ENCODE measurements at regions not wholly inside any gene's neighbourhood (a gene's known extent, or its start where the extent isn't known, plus 50 kb on each side); places are given as distances from the start of the nearest gene placed in this dataset.

- H3K4me1 Mint-ChIP-seq, result no peaks in the 10 kb centered on the region
- no peaks in the 10 kb centered on the region for H3K36me3 Mint-ChIP-seq
- no peak overlapping the region for H3K27ac Mint-ChIP-seq
- DNase-seq, result no peak
- H3K4me3 Mint-ChIP-seq, result no peak overlapping the region
- ATAC-seq (replicated peaks), result no peak
- H3K27me3 Mint-ChIP-seq, result peaks cover 5 to 6% of the 10 kb centered on the region in 2 donors
- no peaks in the 10 kb centered on the region for H3K9me3 Mint-ChIP-seq
Measured at GRCh38 chr11:104556606-104557301, 341.5 kb downstream of the CASP12 start.

- DNase-seq (no peak), ATAC-seq (replicated peaks) (no peak)
- H3K4me3 Mint-ChIP-seq, result no peak overlapping the region
- no peaks in the 10 kb centered on the region for H3K27me3 Mint-ChIP-seq
- no peak overlapping the region for H3K27ac Mint-ChIP-seq
- no peaks in the 10 kb centered on the region for H3K4me1 Mint-ChIP-seq
- H3K9me3 Mint-ChIP-seq, result no peaks in the 10 kb centered on the region
- H3K36me3 Mint-ChIP-seq, result no peaks in the 10 kb centered on the region
Measured at GRCh38 chr11:104549019-104549418, 349.2 kb downstream of the CASP12 start.

- Mint-ChIP-seq H3K27me3 (no peaks in the 10 kb centered on the region), H3K36me3 (no peaks in the 10 kb centered on the region), H3K4me3 (no peak overlapping the region), H3K9me3 (no peaks in the 10 kb centered on the region), H3K4me1 (no peaks in the 10 kb centered on the region), H3K27ac (no peak overlapping the region)
- no peak for ATAC-seq (replicated peaks)
- DNase-seq, result no peak
Measured at GRCh38 chr11:104547996-104548661, 350.1 kb downstream of the CASP12 start.

GRCh38 chr11:104546501-104546900 is 351.8 kb downstream of the CASP12 start:
- no peak for ATAC-seq (replicated peaks)
- H3K27ac Mint-ChIP-seq, result no peak overlapping the region
- no peak for DNase-seq
- H3K9me3 Mint-ChIP-seq, result no peaks in the 10 kb centered on the region
- H3K36me3 Mint-ChIP-seq, result no peaks in the 10 kb centered on the region
- H3K4me3 Mint-ChIP-seq, result no peak overlapping the region
- no peaks in the 10 kb centered on the region for H3K4me1 Mint-ChIP-seq
- H3K27me3 Mint-ChIP-seq, result no peaks in the 10 kb centered on the region

- H3K27me3 Mint-ChIP-seq, result no peaks in the 10 kb centered on the region
- H3K9me3 Mint-ChIP-seq, result no peaks in the 10 kb centered on the region
- H3K36me3 Mint-ChIP-seq, result no peaks in the 10 kb centered on the region
- H3K27ac Mint-ChIP-seq, result no peak overlapping the region
- no peak overlapping the region for H3K4me3 Mint-ChIP-seq
- H3K4me1 Mint-ChIP-seq, result no peaks in the 10 kb centered on the region
- DNase-seq (no peak), ATAC-seq (replicated peaks) (no peak)
Measured at GRCh38 chr11:104541701-104542100, 356.6 kb downstream of the CASP12 start.

GRCh38 chr11:104538313-104538712 is 359.9 kb downstream of the CASP12 start:
- DNase-seq (no peak), ATAC-seq (replicated peaks) (no peak)
- no peaks in the 10 kb centered on the region for H3K9me3 Mint-ChIP-seq
- H3K36me3 Mint-ChIP-seq, result no peaks in the 10 kb centered on the region
- no peaks in the 10 kb centered on the region for H3K27me3 Mint-ChIP-seq
- H3K4me3 Mint-ChIP-seq, result no peak overlapping the region
- no peaks in the 10 kb centered on the region for H3K4me1 Mint-ChIP-seq
- no peak overlapping the region for H3K27ac Mint-ChIP-seq

GRCh38 chr11:104534278-104534677 is 364.0 kb downstream of the CASP12 start:
- DNase-seq, result no peak
- H3K4me3 Mint-ChIP-seq, result no peak overlapping the region
- no peak for ATAC-seq (replicated peaks)
- H3K9me3 Mint-ChIP-seq, result no peaks in the 10 kb centered on the region
- no peaks in the 10 kb centered on the region for H3K4me1 Mint-ChIP-seq
- no peak overlapping the region for H3K27ac Mint-ChIP-seq
- H3K27me3 Mint-ChIP-seq, result no peaks in the 10 kb centered on the region
- H3K36me3 Mint-ChIP-seq, result no peaks in the 10 kb centered on the region

GRCh38 chr11:104531894-104532293 is 366.4 kb downstream of the CASP12 start:
- Mint-ChIP-seq H3K27ac (no peak overlapping the region), H3K36me3 (no peaks in the 10 kb centered on the region), H3K27me3 (no peaks in the 10 kb centered on the region), H3K4me3 (no peak overlapping the region), H3K9me3 (no peaks in the 10 kb centered on the region), H3K4me1 (no peaks in the 10 kb centered on the region)
- DNase-seq, result no peak
- no peak for ATAC-seq (replicated peaks)

- ATAC-seq (replicated peaks), result peak; percentile 34 to 39
- Mint-ChIP-seq H3K27ac (no peak overlapping the region), H3K27me3 (no peaks in the 10 kb centered on the region), H3K36me3 (no peaks in the 10 kb centered on the region), H3K4me1 (no peaks in the 10 kb centered on the region), H3K9me3 (no peaks in the 10 kb centered on the region), H3K4me3 (no peak overlapping the region)
- DNase-seq, result no peak
Measured at GRCh38 chr11:104531075-104531474, 367.1 kb upstream of the PDGFD start.

GRCh38 chr11:104529906-104530305 is 366.0 kb upstream of the PDGFD start:
- no peak overlapping the region for H3K27ac Mint-ChIP-seq
- H3K27me3 Mint-ChIP-seq, result no peaks in the 10 kb centered on the region
- no peaks in the 10 kb centered on the region for H3K9me3 Mint-ChIP-seq
- no peaks in the 10 kb centered on the region for H3K36me3 Mint-ChIP-seq
- H3K4me3 Mint-ChIP-seq, result no peak overlapping the region
- no peaks in the 10 kb centered on the region for H3K4me1 Mint-ChIP-seq
- ATAC-seq (replicated peaks) (no peak), DNase-seq (no peak)

- Mint-ChIP-seq H3K36me3 (no peaks in the 10 kb centered on the region), H3K9me3 (no peaks in the 10 kb centered on the region), H3K4me1 (no peaks in the 10 kb centered on the region), H3K4me3 (no peak overlapping the region), H3K27ac (no peak overlapping the region), H3K27me3 (no peaks in the 10 kb centered on the region)
- DNase-seq (no peak), ATAC-seq (replicated peaks) (no peak)
Measured at GRCh38 chr11:104529213-104529612, 365.3 kb upstream of the PDGFD start.

- Mint-ChIP-seq H3K9me3 (no peaks in the 10 kb centered on the region), H3K36me3 (no peaks in the 10 kb centered on the region)
Measured at GRCh38 chr11:104526006-104526405, 362.1 kb upstream of the PDGFD start.

GRCh38 chr11:104525416-104525815 is 361.5 kb upstream of the PDGFD start:
- no peaks in the 10 kb centered on the region for H3K36me3 Mint-ChIP-seq
- H3K4me1 Mint-ChIP-seq, result no peaks in the 10 kb centered on the region
- ATAC-seq (replicated peaks) (no peak), DNase-seq (no peak)
- H3K4me3 Mint-ChIP-seq, result no peak overlapping the region
- no peak overlapping the region for H3K27ac Mint-ChIP-seq
- no peaks in the 10 kb centered on the region for H3K27me3 Mint-ChIP-seq
- H3K9me3 Mint-ChIP-seq, result no peaks in the 10 kb centered on the region

More at GRCh38 chr11:104526006-104526405, 362.1 kb upstream of the PDGFD start:
- no peaks in the 10 kb centered on the region for H3K27me3 Mint-ChIP-seq
- H3K4me3 Mint-ChIP-seq, result no peak overlapping the region
- DNase-seq, result no peak
- no peak for ATAC-seq (replicated peaks)
- H3K27ac Mint-ChIP-seq, result no peak overlapping the region
- no peaks in the 10 kb centered on the region for H3K4me1 Mint-ChIP-seq

- Mint-ChIP-seq H3K27me3 (no peaks in the 10 kb centered on the region), H3K4me1 (no peaks in the 10 kb centered on the region), H3K27ac (no peak overlapping the region), H3K9me3 (no peaks in the 10 kb centered on the region), H3K36me3 (no peaks in the 10 kb centered on the region), H3K4me3 (no peak overlapping the region)
- DNase-seq, result no peak
- no peak for ATAC-seq (replicated peaks)
Measured at GRCh38 chr11:104524254-104524653, 360.3 kb upstream of the PDGFD start.

- DNase-seq (no peak), ATAC-seq (replicated peaks) (no peak)
- no peak overlapping the region for H3K27ac Mint-ChIP-seq
- H3K36me3 Mint-ChIP-seq, result no peaks in the 10 kb centered on the region
- H3K4me1 Mint-ChIP-seq, result no peaks in the 10 kb centered on the region
- H3K27me3 Mint-ChIP-seq, result no peaks in the 10 kb centered on the region
- H3K4me3 Mint-ChIP-seq, result no peak overlapping the region
- no peaks in the 10 kb centered on the region for H3K9me3 Mint-ChIP-seq
Measured at GRCh38 chr11:104523611-104524010, 359.7 kb upstream of the PDGFD start.

All from stimulated activated naive B cell treated with anti-CD40 and anti-IgM and Interleukin-4, amounts not matched to agents 10 μg/mL and 1 μg/mL and 100 μg/mL, for 72 hours (primary cell).